Endothelial cell of umbilical vein (primary cell): ENCODE measurements at regions not wholly inside any gene's neighbourhood (a gene's known extent, or its start where the extent isn't known, plus 50 kb on each side); places are given as distances from the start of the nearest gene placed in this dataset.

Experiments
- EZH2 ChIP-seq: IDR thresholded peaks from 2 replicates; pipeline ENCODE4 v1.6.1; 2012; ENCODE audit warnings: borderline replicate concordance, low read depth, mild to moderate bottlenecking, moderate library complexity, low read length, inconsistent platforms; ENCODE audit not compliant: severe bottlenecking
- FOS ChIP-seq: IDR thresholded peaks from 2 replicates; pipeline ENCODE4 v1.6.1; 2011; ENCODE audit warnings: mild to moderate bottlenecking, low read length, moderate library complexity, borderline replicate concordance; ENCODE audit not compliant: insufficient read depth
- GATA2 ChIP-seq: IDR thresholded peaks from 2 replicates; pipeline ENCODE4 v1.7.0; 2011; ENCODE audit warnings: low read depth, mild to moderate bottlenecking, moderate library complexity, mixed read lengths, low read length; ENCODE audit not compliant: insufficient read length, insufficient read depth
- JUN ChIP-seq: IDR thresholded peaks from 2 replicates; pipeline ENCODE4 v1.6.1; 2011; ENCODE audit warnings: borderline replicate concordance, low read depth; ENCODE audit not compliant: insufficient read length, insufficient read depth
- MYC ChIP-seq: IDR thresholded peaks from one replicate; pipeline ENCODE4 v1.6.1; 2011; ENCODE audit warnings: mild to moderate bottlenecking, low read depth, low read length
- POLR2A ChIP-seq: IDR thresholded peaks from 2 replicates; pipeline ENCODE4 v1.6.1; 2012; ENCODE audit warnings: low read depth, mild to moderate bottlenecking, control low read depth, low read length
- POLR2AphosphoS5 ChIP-seq: IDR thresholded peaks from 2 replicates; pipeline ENCODE4 v1.6.1; 2012; ENCODE audit warnings: low read depth, mild to moderate bottlenecking, control low read depth, low read length, moderate library complexity; ENCODE audit not compliant: insufficient read depth
- TF ChIP-seq, protein P1 (sequence below), 2 donors: IDR thresholded peaks; 1 replicate in 1 of 2; 2 replicates in 1 of 2; pipeline ENCODE4 v1.5.1; 2011; ENCODE audit warnings: low read length in 2 of 2, mild to moderate bottlenecking in 2 of 2, moderate library complexity in 2 of 2, control low read depth in 1 of 2, inconsistent platforms in 1 of 2, low read depth in 1 of 2; ENCODE audit not compliant: insufficient read depth in 1 of 2; ENCODE audit errors: extremely low read depth in 1 of 2
- TF ChIP-seq, protein P2 (sequence below): IDR thresholded peaks from 2 replicates; pipeline ENCODE4 v1.6.1; 2011; ENCODE audit not compliant: insufficient read depth, insufficient read length

DNA sequence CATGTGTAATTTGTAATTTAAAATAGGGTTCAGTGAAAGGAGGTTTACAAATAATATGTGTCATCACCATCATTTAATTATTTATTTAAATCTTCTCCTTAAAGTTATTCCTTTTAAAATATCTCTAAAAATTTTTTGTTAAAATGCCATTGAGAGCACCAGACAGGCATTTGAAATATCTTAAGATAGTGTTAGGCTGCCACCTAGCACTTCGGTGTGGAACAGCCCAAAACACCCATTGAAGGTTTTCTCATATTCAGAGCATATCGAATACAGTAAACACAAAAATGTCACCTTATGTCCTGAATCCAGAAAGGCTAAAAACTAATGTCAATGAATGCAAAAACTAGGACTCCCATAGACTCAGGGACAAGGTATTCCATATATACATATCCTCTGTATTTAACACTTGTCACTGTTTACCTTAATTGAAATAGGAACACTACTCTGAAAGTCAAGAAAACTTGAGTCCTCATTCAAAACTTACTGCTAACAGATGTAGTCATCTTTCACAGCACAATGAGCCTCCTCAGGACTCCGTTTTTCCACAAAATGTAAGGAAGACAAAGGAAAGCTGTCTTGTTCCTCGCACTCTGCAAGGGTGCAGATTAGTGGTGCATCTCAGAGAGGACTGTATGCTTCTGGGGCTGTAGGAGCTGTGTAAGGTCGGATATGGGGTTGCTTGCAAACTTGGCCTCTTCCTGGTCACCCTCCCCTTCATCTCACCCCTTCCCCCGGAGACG is 329.5 kb downstream of the PAX3 start:
- TF ChIP-seq, protein P1, sequence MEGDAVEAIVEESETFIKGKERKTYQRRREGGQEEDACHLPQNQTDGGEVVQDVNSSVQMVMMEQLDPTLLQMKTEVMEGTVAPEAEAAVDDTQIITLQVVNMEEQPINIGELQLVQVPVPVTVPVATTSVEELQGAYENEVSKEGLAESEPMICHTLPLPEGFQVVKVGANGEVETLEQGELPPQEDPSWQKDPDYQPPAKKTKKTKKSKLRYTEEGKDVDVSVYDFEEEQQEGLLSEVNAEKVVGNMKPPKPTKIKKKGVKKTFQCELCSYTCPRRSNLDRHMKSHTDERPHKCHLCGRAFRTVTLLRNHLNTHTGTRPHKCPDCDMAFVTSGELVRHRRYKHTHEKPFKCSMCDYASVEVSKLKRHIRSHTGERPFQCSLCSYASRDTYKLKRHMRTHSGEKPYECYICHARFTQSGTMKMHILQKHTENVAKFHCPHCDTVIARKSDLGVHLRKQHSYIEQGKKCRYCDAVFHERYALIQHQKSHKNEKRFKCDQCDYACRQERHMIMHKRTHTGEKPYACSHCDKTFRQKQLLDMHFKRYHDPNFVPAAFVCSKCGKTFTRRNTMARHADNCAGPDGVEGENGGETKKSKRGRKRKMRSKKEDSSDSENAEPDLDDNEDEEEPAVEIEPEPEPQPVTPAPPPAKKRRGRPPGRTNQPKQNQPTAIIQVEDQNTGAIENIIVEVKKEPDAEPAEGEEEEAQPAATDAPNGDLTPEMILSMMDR (IDR thresholded peaks at IDR 0.05; ENCODE audit: extremely low read depth in 1 of 2, insufficient read depth in 1 of 2, low read depth in 1 of 2, low read length in 2 of 2), result peak; percentile 44 to 58
- TF ChIP-seq POLR2A (no peak), POLR2AphosphoS5 (no peak), MYC (no peak), EZH2 (no peak), FOS (no peak), GATA2 (no peak), JUN (no peak)
- TF ChIP-seq, protein P2, sequence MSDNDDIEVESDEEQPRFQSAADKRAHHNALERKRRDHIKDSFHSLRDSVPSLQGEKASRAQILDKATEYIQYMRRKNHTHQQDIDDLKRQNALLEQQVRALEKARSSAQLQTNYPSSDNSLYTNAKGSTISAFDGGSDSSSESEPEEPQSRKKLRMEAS, result no peak
